B cell (primary cell): ENCODE measurements at regions not wholly inside any gene's neighbourhood (a gene's known extent, or its start where the extent isn't known, plus 50 kb on each side); places are given as distances from the start of the nearest gene placed in this dataset.

Experiments
- CTCF ChIP-seq: fragments of 200-600 bp; IDR thresholded peaks from one replicate; pipeline ENCODE4 v1.8.0; 2022; ENCODE audit warnings: antibody characterized with exemption, mild to moderate bottlenecking
- EZH2 ChIP-seq: IDR thresholded peaks from 2 replicates; pipeline ENCODE4 v1.6.1; 2012; ENCODE audit warnings: borderline replicate concordance, low read depth, mild to moderate bottlenecking, moderate library complexity, low read length; ENCODE audit not compliant: insufficient read depth, poor library complexity, severe bottlenecking

- TF ChIP-seq CTCF (no peak), EZH2 (no peak)
Observed at GRCh38 chr4:147368948-147369347, 111.9 kb upstream of the EDNRA start.
